PC-9 (cell line): ENCODE measurements at regions not wholly inside any gene's neighbourhood (a gene's known extent, or its start where the extent isn't known, plus 50 kb on each side); places are given as distances from the start of the nearest gene placed in this dataset.

Source experiments
- BruUV-seq: library from RNA; stranded (reverse); fragments of 400-500 nt; replicated peaks from 2 replicates; lab custom pipeline; 2021; lab: Mats Ljungman, UMichigan
- CTCF ChIA-PET: fragments of 300-600 bp; sonication (Branson Sonifier 250); formaldehyde crosslinking; loops from one replicate; lab custom pipeline; 2022; ENCODE audit warnings: antibody characterized with exemption; lab: Charles Lee
- POLR2A ChIA-PET: fragments of 300-600 bp; sonication (Branson Sonifier 250); formaldehyde crosslinking; loops from one replicate; lab custom pipeline; 2022; ENCODE audit warnings: antibody characterized with exemption; ENCODE audit not compliant: unreplicated experiment; lab: Charles Lee
- DNase-seq, 2 experiments: peaks; one replicate each; pipeline versions ENCODE4 v3.0.0 to v3.0.0-alpha.2; 2015 to 2022; ENCODE audit warnings: mixed read lengths in 1 of 2
- H2AFZ ChIP-seq: fragments of 200-600 bp; sonication (generic); 2 replicates; pipeline ENCODE4 v1.8.1; 2017; ENCODE audit warnings: antibody characterized with exemption
- H3F3A ChIP-seq: fragments of 200-600 bp; sonication (generic); 2 replicates; pipeline ENCODE4 v1.8.1; 2017; ENCODE audit warnings: antibody characterized with exemption, mild to moderate bottlenecking, low read depth; ENCODE audit not compliant: insufficient read depth
- H3K27ac ChIP-seq: fragments of 200-600 bp; sonication (generic); 2 replicates; pipeline ENCODE4 v1.6.1; 2016; ENCODE audit warnings: mixed run types
- H3K27me3 ChIP-seq: fragments of 200-600 bp; sonication (generic); 2 replicates; pipeline ENCODE4 v1.6.1; 2016; ENCODE audit warnings: low read depth, mixed run types; ENCODE audit not compliant: insufficient read depth
- H3K36me3 ChIP-seq: fragments of 200-600 bp; sonication (generic); 2 replicates; pipeline ENCODE4 v1.6.1; 2016; ENCODE audit warnings: low read depth, mixed run types
- H3K4me1 ChIP-seq: fragments of 200-600 bp; sonication (generic); replicated peaks from 2 replicates; pipeline ENCODE4 v1.6.1; 2016; ENCODE audit warnings: mixed run types; ENCODE audit not compliant: insufficient read depth
- H3K4me2 ChIP-seq: fragments of 200-600 bp; sonication (generic); 2 replicates; pipeline ENCODE4 v1.6.1; 2017; ENCODE audit warnings: mixed run types
- H3K4me3 ChIP-seq: fragments of 200-600 bp; sonication (generic); 2 replicates; pipeline ENCODE4 v1.6.1; 2016; ENCODE audit warnings: mixed run types
- H3K79me2 ChIP-seq: fragments of 200-600 bp; sonication (generic); 2 replicates; pipeline ENCODE4 v1.6.1; 2017; ENCODE audit warnings: low read depth, mixed run types
- H3K9me2 ChIP-seq: fragments of 200-600 bp; sonication (generic); 2 replicates; pipeline ENCODE4 v1.8.1; 2017; ENCODE audit warnings: mild to moderate bottlenecking; ENCODE audit not compliant: insufficient read depth
- H3K9me3 ChIP-seq: fragments of 200-600 bp; sonication (generic); 2 replicates; pipeline ENCODE4 v1.8.1; 2016; ENCODE audit warnings: low read depth; ENCODE audit not compliant: insufficient read depth
- H4K20me1 ChIP-seq: fragments of 200-600 bp; sonication (generic); 2 replicates; pipeline ENCODE4 v1.8.1; 2017; ENCODE audit not compliant: insufficient read depth
- EZH2 ChIP-seq: fragments of 200-600 bp; sonication (generic); IDR thresholded peaks from 2 replicates; pipeline ENCODE4 v1.8.0; 2017; ENCODE audit warnings: antibody characterized with exemption, low read depth
- intact Hi-C: fragments of 100-400 bp; cut with micrococcal nuclease; formaldehyde crosslinking; loops from one replicate; pipeline ENCODE4 v1.10.0; 2022; ENCODE audit not compliant: unreplicated experiment
- TF ChIP-seq, protein P1 (sequence below): fragments of 200-600 bp; sonication (generic); conservative IDR thresholded peaks from 2 replicates; pipeline ENCODE4 v1.6.1; 2017; ENCODE audit warnings: mixed run types, antibody characterized with exemption, mild to moderate bottlenecking, moderate library complexity

DNA sequence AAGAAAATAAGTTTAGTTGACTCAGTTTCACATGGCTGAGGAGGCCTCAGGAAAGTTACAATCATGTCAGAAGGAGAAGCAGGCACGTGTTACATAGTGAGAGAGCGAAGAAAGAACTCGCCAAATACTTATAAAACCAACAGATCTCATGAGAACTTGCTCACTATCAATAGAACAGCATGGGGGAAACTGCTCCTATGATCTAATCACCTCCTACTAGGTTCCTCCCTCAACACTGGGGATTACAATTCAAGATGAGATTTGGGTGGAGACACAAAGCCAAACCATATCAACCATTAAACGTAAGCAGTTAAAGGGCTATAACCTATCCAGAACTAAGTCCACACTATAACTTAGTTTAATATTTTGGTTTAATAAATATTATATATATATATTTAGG is 113.8 kb upstream of the ADGRL3 start:
- intact Hi-C loops, result no loop called here
- DNase-seq, result no peak
- no peaks in the 10 kb centered on the region for H3K9me3 ChIP-seq
- POLR2A ChIA-PET, result no interaction called here
- no peak overlapping the region for H3K4me2 ChIP-seq
- no peak overlapping the region for H3K27ac ChIP-seq
- no TSS peak for BruUV-seq
- no peaks in the 10 kb centered on the region for H3K9me2 ChIP-seq
- H2AFZ ChIP-seq, result no peak overlapping the region
- H4K20me1 ChIP-seq, result no peaks in the 10 kb centered on the region
- H3F3A ChIP-seq, result no peaks in the 10 kb centered on the region
- H3K4me1 ChIP-seq, result no peaks in the 10 kb centered on the region
- H3K36me3 ChIP-seq, result no peaks in the 10 kb centered on the region
- CTCF ChIA-PET, result no interaction called here
- TF ChIP-seq, protein P1, sequence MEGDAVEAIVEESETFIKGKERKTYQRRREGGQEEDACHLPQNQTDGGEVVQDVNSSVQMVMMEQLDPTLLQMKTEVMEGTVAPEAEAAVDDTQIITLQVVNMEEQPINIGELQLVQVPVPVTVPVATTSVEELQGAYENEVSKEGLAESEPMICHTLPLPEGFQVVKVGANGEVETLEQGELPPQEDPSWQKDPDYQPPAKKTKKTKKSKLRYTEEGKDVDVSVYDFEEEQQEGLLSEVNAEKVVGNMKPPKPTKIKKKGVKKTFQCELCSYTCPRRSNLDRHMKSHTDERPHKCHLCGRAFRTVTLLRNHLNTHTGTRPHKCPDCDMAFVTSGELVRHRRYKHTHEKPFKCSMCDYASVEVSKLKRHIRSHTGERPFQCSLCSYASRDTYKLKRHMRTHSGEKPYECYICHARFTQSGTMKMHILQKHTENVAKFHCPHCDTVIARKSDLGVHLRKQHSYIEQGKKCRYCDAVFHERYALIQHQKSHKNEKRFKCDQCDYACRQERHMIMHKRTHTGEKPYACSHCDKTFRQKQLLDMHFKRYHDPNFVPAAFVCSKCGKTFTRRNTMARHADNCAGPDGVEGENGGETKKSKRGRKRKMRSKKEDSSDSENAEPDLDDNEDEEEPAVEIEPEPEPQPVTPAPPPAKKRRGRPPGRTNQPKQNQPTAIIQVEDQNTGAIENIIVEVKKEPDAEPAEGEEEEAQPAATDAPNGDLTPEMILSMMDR, result no peak
- TF ChIP-seq EZH2, result no peak
- no peak overlapping the region for H3K4me3 ChIP-seq
- H3K27me3 ChIP-seq, result no peaks in the 10 kb centered on the region
- H3K79me2 ChIP-seq, result no peaks in the 10 kb centered on the region

DNA sequence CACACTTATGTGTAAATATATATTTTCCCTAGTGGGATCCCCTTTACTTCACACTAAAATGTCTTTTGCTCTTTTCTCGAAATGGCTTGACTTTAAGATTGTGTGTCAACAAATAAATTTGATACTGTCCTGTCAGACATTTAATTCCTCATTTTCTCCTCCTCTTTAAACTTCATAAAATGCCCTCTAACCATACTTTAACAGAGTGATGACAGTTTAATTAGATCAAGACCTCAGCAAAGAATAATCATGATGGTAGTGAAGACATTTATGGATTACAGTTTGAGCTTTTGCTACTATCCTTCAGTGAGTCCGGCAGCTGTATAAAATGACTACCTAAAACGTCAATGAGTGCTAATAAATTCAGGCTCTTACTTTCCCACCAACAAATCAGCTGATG is 113.1 kb upstream of the ADGRL3 start:
- H3K79me2 ChIP-seq, result no peaks in the 10 kb centered on the region
- H3F3A ChIP-seq, result no peaks in the 10 kb centered on the region
- H4K20me1 ChIP-seq, result no peaks in the 10 kb centered on the region
- no peak for DNase-seq
- H3K27me3 ChIP-seq, result no peaks in the 10 kb centered on the region
- intact Hi-C loops, result no loop called here
- no peak overlapping the region for H3K4me3 ChIP-seq
- no peaks in the 10 kb centered on the region for H3K9me2 ChIP-seq
- no peak overlapping the region for H3K27ac ChIP-seq
- ChIA-PET CTCF (no interaction called here), POLR2A (no interaction called here)
- no peaks in the 10 kb centered on the region for H3K36me3 ChIP-seq
- H3K4me2 ChIP-seq, result no peak overlapping the region
- TF ChIP-seq, protein P1, result no peak
- TF ChIP-seq EZH2, result no peak
- H3K9me3 ChIP-seq, result no peaks in the 10 kb centered on the region
- no peaks in the 10 kb centered on the region for H3K4me1 ChIP-seq
- no TSS peak for BruUV-seq
- H2AFZ ChIP-seq, result no peak overlapping the region

DNA sequence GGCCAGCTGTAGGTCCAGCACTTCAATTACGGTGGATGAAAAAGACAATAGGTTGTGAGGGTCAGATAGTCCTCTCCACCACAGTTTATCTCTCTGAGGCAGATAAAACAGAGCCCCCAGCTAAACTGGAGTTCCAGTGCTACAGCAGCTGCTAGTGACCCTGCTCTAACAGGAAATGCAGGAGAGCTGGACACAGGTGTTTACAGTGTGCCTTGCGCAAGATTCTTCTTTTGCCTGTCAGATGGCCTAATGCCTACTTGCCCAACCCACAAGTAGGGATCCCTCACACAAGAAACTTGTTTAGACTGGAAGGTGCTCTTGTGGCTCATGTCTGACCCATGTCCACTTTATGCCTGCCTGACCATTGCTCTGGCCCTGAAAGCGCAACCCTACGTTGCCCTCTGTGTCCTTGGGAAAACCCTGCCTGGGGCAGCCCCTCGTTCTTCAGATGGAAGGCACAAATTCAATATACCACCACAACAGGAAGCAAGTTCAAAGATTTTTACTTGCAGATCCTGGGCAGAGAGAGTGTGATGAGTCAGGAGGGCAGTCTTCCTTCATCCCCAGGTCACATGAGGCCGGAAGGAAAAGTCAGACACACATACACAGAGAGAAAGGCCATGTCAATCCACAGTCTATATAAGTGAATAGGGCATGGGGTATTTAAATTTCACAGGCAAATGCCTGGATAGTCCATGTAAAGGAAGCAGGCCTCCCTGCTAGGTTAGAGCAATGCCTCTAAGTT is 105.1 kb upstream of the ADGRL3 start:
- H3K27me3 ChIP-seq, result no peaks in the 10 kb centered on the region
- TF ChIP-seq, protein P1, result no peak
- no peak for TF ChIP-seq EZH2
- H3K9me2 ChIP-seq, result no peaks in the 10 kb centered on the region
- no TSS peak for BruUV-seq
- H3K36me3 ChIP-seq, result no peaks in the 10 kb centered on the region
- H3K4me3 ChIP-seq, result no peak overlapping the region
- no peaks in the 10 kb centered on the region for H3F3A ChIP-seq
- H4K20me1 ChIP-seq, result no peaks in the 10 kb centered on the region
- ChIA-PET CTCF (no interaction called here), POLR2A (no interaction called here)
- intact Hi-C loops, result no loop called here
- no peaks in the 10 kb centered on the region for H3K79me2 ChIP-seq
- no peak overlapping the region for H3K27ac ChIP-seq
- no peaks in the 10 kb centered on the region for H3K9me3 ChIP-seq
- H2AFZ ChIP-seq, result no peak overlapping the region
- no peak overlapping the region for H3K4me2 ChIP-seq
- H3K4me1 ChIP-seq, result no peaks in the 10 kb centered on the region
- DNase-seq, result peak; percentile 21 to 33
